Right lobe of liver (tissue), 6 donors: ENCODE measurements at regions not wholly inside any gene's neighbourhood (a gene's known extent, or its start where the extent isn't known, plus 50 kb on each side); places are given as distances from the start of the nearest gene placed in this dataset.

Experiments
- ATAC-seq, 4 donors: fragments of 200-7000 bp; cut with Tn5 transposase; one replicate each; pipeline ENCODE4 v1.9.1; 2020; ENCODE audit warnings: mild to moderate bottlenecking in 4 of 4, moderate library complexity in 4 of 4
- DNase-seq, 3 donors: peaks; one replicate each; pipeline ENCODE4 v3.0.0-alpha.2; 2020
- H3K27ac ChIP-seq, 3 donors: fragments of 200-600 bp; one replicate each; pipeline ENCODE4 v1.8.0; 2022
- H3K27me3 ChIP-seq, 2 donors: fragments of 200-600 bp; one replicate each; pipeline ENCODE4 v1.8.0; 2022
- H3K36me3 ChIP-seq, 4 donors: fragments of 200-600 bp; sonication (generic) in 1 of 4; one replicate each; pipeline versions ENCODE4 v1.5.1 to v1.8.0; 2017 to 2022; ENCODE audit warnings: control low read depth in 1 of 4
- H3K4me1 ChIP-seq, 4 donors: fragments of 200-600 bp; sonication (generic) in 1 of 4; one replicate each; pipeline versions ENCODE4 v1.5.1 to v1.8.0; 2017 to 2022; ENCODE audit warnings: control low read depth in 1 of 4
- H3K4me3 ChIP-seq, 3 donors: fragments of 200-600 bp; one replicate each; pipeline ENCODE4 v1.8.0; 2022
- H3K9me3 ChIP-seq, 4 donors: fragments of 200-600 bp; sonication (generic) in 1 of 4; one replicate each; pipeline versions ENCODE4 v1.5.1 to v1.8.0; 2017 to 2022; ENCODE audit warnings: control low read depth in 1 of 4
- POLR2A ChIP-seq: fragments of 450-650 bp; IDR thresholded peaks from one replicate; pipeline ENCODE4 v1.6.1; 2017; ENCODE audit warnings: antibody characterized with exemption, mild to moderate bottlenecking
- WGBS: methylation state at CpG from one replicate; pipeline ENCODE4 v1.1.6; 2018; ENCODE audit warnings: low coverage, low lambda C conversion rate; ENCODE audit not compliant: insufficient coverage; ENCODE audit errors: missing lambda C conversion rate; 5-methylcytosine and 5-hydroxymethylcytosine counted together
- intact Hi-C, 2 donors: fragments of 100-400 bp; cut with DNase I; formaldehyde crosslinking; loops; one replicate each; pipeline versions ENCODE4 v1.11.2 to v1.14.1; 2022
- TF ChIP-seq, protein P1 (sequence below), 4 donors: fragments of 200-600 bp in 3 of 4; fragments of 450-650 bp in 1 of 4; IDR thresholded peaks; one replicate each; pipeline versions ENCODE4 v1.5.1 to v1.8.0; 2016 to 2022; ENCODE audit warnings: antibody characterized with exemption in 4 of 4, mild to moderate bottlenecking in 2 of 4
- donor health status: DM: no; HTN: yes; CAD: no.
- donor health status: DM: no; HTN: no; CAD: no.
- donor health status: DM: no; HTN: no; CAD: no.
- donor health status: DM: no; HTN: yes; CAD: no.
- donor health status: DM: no; HTN: yes; CAD: no.

DNA sequence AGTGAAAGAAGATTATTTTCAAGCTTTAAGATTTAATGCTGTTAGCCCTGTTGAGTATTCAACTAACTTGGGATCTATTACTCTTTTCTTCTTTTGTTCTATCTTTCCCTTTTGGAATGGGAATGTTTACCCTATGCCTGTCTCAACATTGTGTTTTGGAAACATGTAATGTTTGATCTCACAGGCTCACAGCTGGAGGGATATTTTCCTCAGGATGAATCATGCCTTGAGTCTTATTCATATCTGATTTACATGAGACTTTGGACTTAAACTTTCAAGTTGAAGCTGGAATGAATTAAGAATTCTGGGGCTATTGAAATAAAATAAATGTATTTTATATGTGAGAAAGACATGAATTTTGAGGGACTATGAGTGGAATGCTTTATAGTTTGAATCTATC is 607.8 kb upstream of the PTGER4 start:
- ATAC-seq = no peak
- Histone ChIP-seq H3K4me1 (no peaks in the 10 kb centered on the region), H3K4me3 (no peak overlapping the region), H3K27me3 (no peaks in the 10 kb centered on the region), H3K9me3 (no peaks in the 10 kb centered on the region), H3K36me3 (no peaks in the 10 kb centered on the region), H3K27ac (no peak overlapping the region)
- DNase-seq = no peak
- intact Hi-C loops = no loop called here
- TF ChIP-seq POLR2A = no peak
- TF ChIP-seq, protein P1, sequence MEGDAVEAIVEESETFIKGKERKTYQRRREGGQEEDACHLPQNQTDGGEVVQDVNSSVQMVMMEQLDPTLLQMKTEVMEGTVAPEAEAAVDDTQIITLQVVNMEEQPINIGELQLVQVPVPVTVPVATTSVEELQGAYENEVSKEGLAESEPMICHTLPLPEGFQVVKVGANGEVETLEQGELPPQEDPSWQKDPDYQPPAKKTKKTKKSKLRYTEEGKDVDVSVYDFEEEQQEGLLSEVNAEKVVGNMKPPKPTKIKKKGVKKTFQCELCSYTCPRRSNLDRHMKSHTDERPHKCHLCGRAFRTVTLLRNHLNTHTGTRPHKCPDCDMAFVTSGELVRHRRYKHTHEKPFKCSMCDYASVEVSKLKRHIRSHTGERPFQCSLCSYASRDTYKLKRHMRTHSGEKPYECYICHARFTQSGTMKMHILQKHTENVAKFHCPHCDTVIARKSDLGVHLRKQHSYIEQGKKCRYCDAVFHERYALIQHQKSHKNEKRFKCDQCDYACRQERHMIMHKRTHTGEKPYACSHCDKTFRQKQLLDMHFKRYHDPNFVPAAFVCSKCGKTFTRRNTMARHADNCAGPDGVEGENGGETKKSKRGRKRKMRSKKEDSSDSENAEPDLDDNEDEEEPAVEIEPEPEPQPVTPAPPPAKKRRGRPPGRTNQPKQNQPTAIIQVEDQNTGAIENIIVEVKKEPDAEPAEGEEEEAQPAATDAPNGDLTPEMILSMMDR (IDR thresholded peaks at IDR 0.05) = no peak

DNA sequence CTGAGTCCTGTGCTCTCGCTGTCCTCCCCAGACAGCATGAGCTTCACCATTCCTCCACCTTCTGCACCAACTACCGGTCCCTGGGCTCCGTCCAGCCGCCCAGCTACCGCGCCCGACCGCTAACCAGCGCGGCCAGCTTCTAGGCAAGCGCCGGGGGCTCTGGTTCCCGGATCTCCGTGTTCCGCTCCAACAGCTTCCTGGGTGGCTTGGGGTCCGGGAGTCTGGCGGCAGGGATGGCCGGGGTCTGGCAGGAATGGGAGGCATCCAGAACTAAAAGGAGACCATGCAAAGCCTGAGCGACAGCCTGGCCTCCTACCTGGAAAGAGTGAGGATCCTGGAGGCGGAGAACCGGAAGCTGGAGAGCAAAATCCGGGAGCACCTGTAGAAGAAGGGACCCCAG is 613.1 kb upstream of the PTGER4 start:
- intact Hi-C loops = no loop called here
- Histone ChIP-seq H3K9me3 (no peaks in the 10 kb centered on the region), H3K36me3 (no peaks in the 10 kb centered on the region), H3K27ac (no peak overlapping the region), H3K4me1 (no peaks in the 10 kb centered on the region), H3K4me3 (no peak overlapping the region), H3K27me3 (no peaks in the 10 kb centered on the region)
- 91% methylated on average over 20 of the region's 22 CpGs for WGBS
- DNase-seq (no peak), ATAC-seq (no peak)
- TF ChIP-seq, protein P1 (IDR thresholded peaks at IDR 0.05) = no peak
- no peak for TF ChIP-seq POLR2A

DNA sequence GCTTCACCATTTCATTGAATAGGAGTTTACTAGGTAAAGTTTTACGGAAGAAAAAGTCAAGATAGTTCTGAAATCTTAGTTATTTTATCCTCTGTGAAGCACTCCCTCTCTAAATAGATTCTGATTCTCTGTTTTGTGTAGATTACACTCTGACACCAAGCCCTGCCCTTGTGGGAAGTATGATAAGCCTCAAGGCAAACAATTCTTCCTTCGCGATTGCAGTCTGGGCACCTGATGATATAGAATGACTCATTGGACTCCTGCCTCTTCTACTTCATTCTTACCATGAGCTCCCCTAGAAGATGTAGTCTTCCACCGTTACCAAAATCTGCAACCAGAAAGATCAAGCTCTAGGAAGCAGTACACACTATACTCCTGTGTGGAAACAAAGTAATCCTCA is 626.9 kb upstream of the PTGER4 start:
- WGBS = 34% methylated on average over 4 of the region's 4 CpGs
- no peak for TF ChIP-seq POLR2A
- TF ChIP-seq, protein P1 (IDR thresholded peaks at IDR 0.05) = no peak
- Histone ChIP-seq H3K27ac (no peak overlapping the region), H3K36me3 (no peaks in the 10 kb centered on the region), H3K4me1 (no peaks in the 10 kb centered on the region), H3K4me3 (no peak overlapping the region), H3K27me3 (no peaks in the 10 kb centered on the region), H3K9me3 (no peaks in the 10 kb centered on the region)
- intact Hi-C loops = no loop called here
- DNase-seq (no peak), ATAC-seq (no peak)

DNA sequence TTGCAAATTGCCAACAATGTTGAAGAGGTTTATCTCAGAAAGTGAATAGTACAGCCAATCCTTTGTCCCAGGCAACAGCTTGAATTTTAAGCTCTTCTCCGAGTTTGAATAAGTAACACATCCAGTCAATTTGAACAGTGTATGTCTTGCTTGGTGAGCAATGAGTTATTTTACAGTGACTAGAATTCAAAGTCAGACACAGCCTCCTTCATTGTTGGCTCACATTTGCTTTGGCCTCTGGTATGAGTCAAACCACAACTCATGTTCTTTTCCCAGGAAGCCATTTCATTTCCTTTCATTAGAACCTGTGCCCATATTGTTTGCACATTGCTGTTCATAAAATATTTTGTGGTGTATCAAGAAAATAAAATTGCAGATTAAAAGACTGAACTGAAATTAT is 622.0 kb upstream of the DAB2 start:
- no peaks in the 10 kb centered on the region for H3K27me3 ChIP-seq
- H3K9me3 ChIP-seq = no peaks in the 10 kb centered on the region
- no peak for DNase-seq
- H3K4me1 ChIP-seq = no peaks in the 10 kb centered on the region
- TF ChIP-seq, protein P1 (IDR thresholded peaks at IDR 0.05) = no peak
- TF ChIP-seq POLR2A = no peak
- no peak overlapping the region for H3K4me3 ChIP-seq
- no peaks in the 10 kb centered on the region for H3K36me3 ChIP-seq
- no peak for ATAC-seq
- H3K27ac ChIP-seq = no peak overlapping the region
- WGBS = 29% methylated on average over 1 of the region's 1 CpG
- intact Hi-C loops = no loop called here

DNA sequence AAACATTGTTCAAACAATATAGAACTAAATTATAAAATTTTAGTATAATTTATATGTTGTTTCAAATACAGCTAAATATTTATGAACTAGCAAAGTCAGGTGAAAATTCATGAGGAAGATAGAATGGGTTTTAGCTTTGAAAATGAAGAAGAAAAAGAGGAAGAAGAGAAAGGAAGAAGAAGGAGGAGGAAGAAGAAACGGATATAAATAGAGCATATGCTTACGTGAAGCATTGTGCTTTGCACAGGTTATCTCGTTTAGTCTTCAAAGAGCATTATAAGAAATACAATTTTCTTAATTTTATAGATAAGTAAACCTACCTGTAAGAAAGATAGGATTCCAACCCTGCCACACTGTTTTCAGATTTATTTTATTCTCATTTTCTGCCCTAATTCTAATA is 620.6 kb upstream of the DAB2 start:
- H3K4me3 ChIP-seq = no peak overlapping the region
- DNase-seq (no peak), ATAC-seq (no peak)
- 45% methylated on average over 3 of the region's 3 CpGs for WGBS
- no peaks in the 10 kb centered on the region for H3K27me3 ChIP-seq
- intact Hi-C loops = no loop called here
- no peak overlapping the region for H3K27ac ChIP-seq
- H3K4me1 ChIP-seq = no peaks in the 10 kb centered on the region
- H3K9me3 ChIP-seq = no peaks in the 10 kb centered on the region
- no peaks in the 10 kb centered on the region for H3K36me3 ChIP-seq
- no peak for TF ChIP-seq POLR2A
- TF ChIP-seq, protein P1 (IDR thresholded peaks at IDR 0.05) = no peak
